ENCODE measurements at regions not wholly inside any gene's neighbourhood (a gene's known extent, or its start where the extent isn't known, plus 50 kb on each side); places are given as distances from the start of the nearest gene placed in this dataset.

GRCh38 chr13:68009546-68009945 lies 779.4 kb upstream of the PCDH9 start (continued):
- TF ChIP-seq ZNF18 (tag by site-specific recombination; IDR thresholded peaks at IDR 0.05) (no peak), HOXC10 (CRISPR knock-in tag; IDR thresholded peaks at IDR 0.05) (no peak), ZNF2 (tag by site-specific recombination; IDR thresholded peaks at IDR 0.05) (no peak), ZNF677 (tag by site-specific recombination; IDR thresholded peaks at IDR 0.05) (no peak)
- TF ChIP-seq, protein P1, sequence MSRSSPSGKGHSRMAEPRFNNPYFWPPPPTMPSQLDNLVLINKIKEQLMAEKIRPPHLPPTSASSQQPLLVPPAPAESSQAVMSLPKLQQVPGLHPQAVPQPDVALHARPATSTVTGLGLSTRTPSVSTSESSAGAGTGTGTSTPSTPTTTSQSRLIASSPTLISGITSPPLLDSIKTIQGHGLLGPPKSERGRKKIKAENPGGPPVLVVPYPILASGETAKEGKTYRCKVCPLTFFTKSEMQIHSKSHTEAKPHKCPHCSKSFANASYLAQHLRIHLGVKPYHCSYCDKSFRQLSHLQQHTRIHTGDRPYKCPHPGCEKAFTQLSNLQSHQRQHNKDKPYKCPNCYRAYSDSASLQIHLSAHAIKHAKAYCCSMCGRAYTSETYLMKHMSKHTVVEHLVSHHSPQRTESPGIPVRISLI (tag by site-specific recombination; IDR thresholded peaks at IDR 0.05): no peak

- Histone ChIP-seq H3K4me3 (ENCODE audit: low read depth, low read length) (no peak overlapping the region), H3K9me3 (ENCODE audit: control insufficient read depth, insufficient read depth, low read depth, low read length) (no peaks in the 10 kb centered on the region), H3K4me1 (ENCODE audit: control insufficient read depth, insufficient read depth, low read length) (no peaks in the 10 kb centered on the region), H3K36me3 (ENCODE audit: control insufficient read depth in 2 of 2, insufficient read depth in 1 of 2, low read length in 2 of 2) (no peaks in the 10 kb centered on the region), H3K27ac (ENCODE audit: extremely low read depth, low read depth, low read length) (no peak overlapping the region)
- CTCF ChIA-PET: no interaction called here
- TF ChIP-seq ZBTB48 (tag by site-specific recombination; IDR thresholded peaks at IDR 0.05) (no peak), TRIM28 (IDR thresholded peaks at IDR 0.05; ENCODE audit: borderline replicate concordance, low read length) (no peak), FEZF1 (tag by site-specific recombination; IDR thresholded peaks at IDR 0.05) (no peak), PRDM4 (tag by site-specific recombination; IDR thresholded peaks at IDR 0.05) (no peak), ZNF521 (tag by site-specific recombination; IDR thresholded peaks at IDR 0.05) (no peak)
- TF ChIP-seq, protein P2, sequence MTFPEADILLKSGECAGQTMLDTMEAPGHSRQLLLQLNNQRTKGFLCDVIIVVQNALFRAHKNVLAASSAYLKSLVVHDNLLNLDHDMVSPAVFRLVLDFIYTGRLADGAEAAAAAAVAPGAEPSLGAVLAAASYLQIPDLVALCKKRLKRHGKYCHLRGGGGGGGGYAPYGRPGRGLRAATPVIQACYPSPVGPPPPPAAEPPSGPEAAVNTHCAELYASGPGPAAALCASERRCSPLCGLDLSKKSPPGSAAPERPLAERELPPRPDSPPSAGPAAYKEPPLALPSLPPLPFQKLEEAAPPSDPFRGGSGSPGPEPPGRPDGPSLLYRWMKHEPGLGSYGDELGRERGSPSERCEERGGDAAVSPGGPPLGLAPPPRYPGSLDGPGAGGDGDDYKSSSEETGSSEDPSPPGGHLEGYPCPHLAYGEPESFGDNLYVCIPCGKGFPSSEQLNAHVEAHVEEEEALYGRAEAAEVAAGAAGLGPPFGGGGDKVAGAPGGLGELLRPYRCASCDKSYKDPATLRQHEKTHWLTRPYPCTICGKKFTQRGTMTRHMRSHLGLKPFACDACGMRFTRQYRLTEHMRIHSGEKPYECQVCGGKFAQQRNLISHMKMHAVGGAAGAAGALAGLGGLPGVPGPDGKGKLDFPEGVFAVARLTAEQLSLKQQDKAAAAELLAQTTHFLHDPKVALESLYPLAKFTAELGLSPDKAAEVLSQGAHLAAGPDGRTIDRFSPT (tag by site-specific recombination; IDR thresholded peaks at IDR 0.05): no peak
- POLR2A ChIA-PET: no interaction called here
Observed at GRCh38 chr13:68007576-68007975, 777.4 kb upstream of the PCDH9 start.

DNA sequence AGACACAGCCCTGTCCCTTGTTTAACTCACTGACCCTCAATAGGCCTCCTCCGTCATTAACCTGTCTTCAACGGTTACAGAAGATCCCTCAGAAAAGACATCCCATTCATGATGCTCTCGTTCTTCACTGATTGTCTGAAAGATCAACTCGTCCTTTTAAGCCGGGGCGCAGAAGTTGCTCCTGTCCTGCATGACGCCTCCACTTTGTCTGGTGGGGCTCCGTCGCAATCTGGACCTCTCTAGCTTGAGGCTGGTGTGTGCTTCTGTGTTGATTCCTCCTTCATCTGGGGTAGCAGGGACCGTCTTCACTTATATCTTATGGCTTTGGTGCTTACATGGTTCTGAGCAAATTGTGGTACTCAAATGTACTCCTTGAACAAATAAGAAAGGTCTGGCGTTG lies 766.0 kb upstream of the PCDH9 start:
- POLR2A ChIA-PET: no interaction called here
- H3K4me3 ChIP-seq (ENCODE audit: low read depth, low read length): no peak overlapping the region
- no peaks in the 10 kb centered on the region for H3K36me3 ChIP-seq (ENCODE audit: control insufficient read depth in 2 of 2, insufficient read depth in 1 of 2, low read length in 2 of 2)
- TF ChIP-seq, protein P3, sequence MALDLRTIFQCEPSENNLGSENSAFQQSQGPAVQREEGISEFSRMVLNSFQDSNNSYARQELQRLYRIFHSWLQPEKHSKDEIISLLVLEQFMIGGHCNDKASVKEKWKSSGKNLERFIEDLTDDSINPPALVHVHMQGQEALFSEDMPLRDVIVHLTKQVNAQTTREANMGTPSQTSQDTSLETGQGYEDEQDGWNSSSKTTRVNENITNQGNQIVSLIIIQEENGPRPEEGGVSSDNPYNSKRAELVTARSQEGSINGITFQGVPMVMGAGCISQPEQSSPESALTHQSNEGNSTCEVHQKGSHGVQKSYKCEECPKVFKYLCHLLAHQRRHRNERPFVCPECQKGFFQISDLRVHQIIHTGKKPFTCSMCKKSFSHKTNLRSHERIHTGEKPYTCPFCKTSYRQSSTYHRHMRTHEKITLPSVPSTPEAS (tag by site-specific recombination; IDR thresholded peaks at IDR 0.05): no peak
- TF ChIP-seq ZNF473 (tag by site-specific recombination; IDR thresholded peaks at IDR 0.05): no peak
- TF ChIP-seq ZNF629 (tag by site-specific recombination; IDR thresholded peaks at IDR 0.05): no peak
- TF ChIP-seq ZNF184 (tag by site-specific recombination; IDR thresholded peaks at IDR 0.05): no peak
- CTCF ChIA-PET: no interaction called here
- no peaks in the 10 kb centered on the region for H3K4me1 ChIP-seq (ENCODE audit: control insufficient read depth, insufficient read depth, low read length)
- H3K9me3 ChIP-seq (ENCODE audit: control insufficient read depth, insufficient read depth, low read depth, low read length): no peaks in the 10 kb centered on the region
- H3K27ac ChIP-seq (ENCODE audit: extremely low read depth, low read depth, low read length): no peak overlapping the region
